ENCODE measurements at regions not wholly inside any gene's neighbourhood (a gene's known extent, or its start where the extent isn't known, plus 50 kb on each side); places are given as distances from the start of the nearest gene placed in this dataset.

GRCh38 chr10:124229201-124229988 is 136.0 kb upstream of the CHST15 start:
- no peaks in the 10 kb centered on the region for H3K27me3 ChIP-seq
- H3K36me3 ChIP-seq: no peaks in the 10 kb centered on the region
- no peak overlapping the region for H3K4me3 ChIP-seq
- DNase-seq: no peak
- H3K9me3 ChIP-seq: no peaks in the 10 kb centered on the region
- no peak for TF ChIP-seq POLR2A (IDR thresholded peaks at IDR 0.05)
- TF ChIP-seq, protein P1, sequence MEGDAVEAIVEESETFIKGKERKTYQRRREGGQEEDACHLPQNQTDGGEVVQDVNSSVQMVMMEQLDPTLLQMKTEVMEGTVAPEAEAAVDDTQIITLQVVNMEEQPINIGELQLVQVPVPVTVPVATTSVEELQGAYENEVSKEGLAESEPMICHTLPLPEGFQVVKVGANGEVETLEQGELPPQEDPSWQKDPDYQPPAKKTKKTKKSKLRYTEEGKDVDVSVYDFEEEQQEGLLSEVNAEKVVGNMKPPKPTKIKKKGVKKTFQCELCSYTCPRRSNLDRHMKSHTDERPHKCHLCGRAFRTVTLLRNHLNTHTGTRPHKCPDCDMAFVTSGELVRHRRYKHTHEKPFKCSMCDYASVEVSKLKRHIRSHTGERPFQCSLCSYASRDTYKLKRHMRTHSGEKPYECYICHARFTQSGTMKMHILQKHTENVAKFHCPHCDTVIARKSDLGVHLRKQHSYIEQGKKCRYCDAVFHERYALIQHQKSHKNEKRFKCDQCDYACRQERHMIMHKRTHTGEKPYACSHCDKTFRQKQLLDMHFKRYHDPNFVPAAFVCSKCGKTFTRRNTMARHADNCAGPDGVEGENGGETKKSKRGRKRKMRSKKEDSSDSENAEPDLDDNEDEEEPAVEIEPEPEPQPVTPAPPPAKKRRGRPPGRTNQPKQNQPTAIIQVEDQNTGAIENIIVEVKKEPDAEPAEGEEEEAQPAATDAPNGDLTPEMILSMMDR (IDR thresholded peaks at IDR 0.05): no peak
- H3K27ac ChIP-seq: no peak overlapping the region
- H3K4me1 ChIP-seq: no peaks in the 10 kb centered on the region

GRCh38 chr10:124228471-124228870 is 135.1 kb upstream of the CHST15 start:
- DNase-seq: no peak
- no peaks in the 10 kb centered on the region for H3K36me3 ChIP-seq
- H3K27me3 ChIP-seq: no peaks in the 10 kb centered on the region
- no peak overlapping the region for H3K27ac ChIP-seq
- H3K9me3 ChIP-seq: no peaks in the 10 kb centered on the region
- no peak for TF ChIP-seq POLR2A (IDR thresholded peaks at IDR 0.05)
- TF ChIP-seq, protein P1 (IDR thresholded peaks at IDR 0.05): no peak
- no peak overlapping the region for H3K4me3 ChIP-seq
- H3K4me1 ChIP-seq: no peaks in the 10 kb centered on the region

GRCh38 chr10:124227988-124228387 is 134.6 kb upstream of the CHST15 start:
- H3K4me3 ChIP-seq: no peak overlapping the region
- H3K4me1 ChIP-seq: no peaks in the 10 kb centered on the region
- no peak for TF ChIP-seq POLR2A (IDR thresholded peaks at IDR 0.05)
- TF ChIP-seq, protein P1 (IDR thresholded peaks at IDR 0.05): no peak
- H3K36me3 ChIP-seq: no peaks in the 10 kb centered on the region
- no peak for DNase-seq
- no peaks in the 10 kb centered on the region for H3K9me3 ChIP-seq
- H3K27ac ChIP-seq: no peak overlapping the region
- H3K27me3 ChIP-seq: no peaks in the 10 kb centered on the region

GRCh38 chr10:124227055-124227975 is 133.9 kb upstream of the CHST15 start:
- no peaks in the 10 kb centered on the region for H3K27me3 ChIP-seq
- DNase-seq: no peak
- TF ChIP-seq POLR2A (IDR thresholded peaks at IDR 0.05): no peak
- TF ChIP-seq, protein P1 (IDR thresholded peaks at IDR 0.05): no peak
- no peak overlapping the region for H3K27ac ChIP-seq
- no peaks in the 10 kb centered on the region for H3K36me3 ChIP-seq
- no peaks in the 10 kb centered on the region for H3K9me3 ChIP-seq
- H3K4me3 ChIP-seq: no peak overlapping the region
- peaks cover 0 to 4% (median 0%) of the 10 kb centered on the region in 4 donors for H3K4me1 ChIP-seq

DNA sequence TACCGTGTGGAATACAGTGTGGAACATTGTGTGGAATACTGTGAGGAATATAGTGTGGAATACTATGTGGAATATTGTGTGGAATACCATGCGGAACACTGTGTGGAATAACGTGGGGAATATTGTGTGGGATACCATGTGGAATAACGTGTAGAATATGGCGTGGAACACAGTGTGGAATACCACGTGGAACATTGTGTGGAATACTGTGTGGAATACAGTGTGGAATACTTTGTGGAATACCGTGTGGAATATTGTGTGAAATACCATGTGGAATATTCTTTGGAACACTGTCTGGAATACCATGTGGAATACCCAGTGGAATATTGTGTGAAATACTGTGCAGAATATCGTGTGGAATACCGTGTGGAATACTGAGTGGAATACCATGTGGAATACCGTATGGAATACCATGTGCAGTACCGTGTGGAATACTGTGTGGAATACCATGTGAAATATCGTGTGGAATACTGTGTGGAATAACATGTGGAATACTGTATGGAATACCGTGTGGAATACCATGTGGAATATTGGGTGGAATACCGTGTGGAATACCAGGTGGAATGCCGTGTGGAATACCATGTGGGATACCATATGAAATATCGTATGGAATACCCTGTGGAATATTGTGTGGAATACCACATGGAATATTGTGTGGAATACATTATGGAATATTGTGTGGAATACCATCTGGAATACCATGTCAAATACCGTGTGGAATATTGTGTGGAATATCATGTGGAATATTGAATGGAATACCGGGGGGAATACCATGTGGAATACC is 133.1 kb upstream of the CHST15 start:
- DNase-seq: no peak

More for the DNA sequence above, 133.1 kb upstream of the CHST15 start:
- no peaks in the 10 kb centered on the region for H3K27me3 ChIP-seq
- H3K36me3 ChIP-seq: no peaks in the 10 kb centered on the region
- no peaks in the 10 kb centered on the region for H3K9me3 ChIP-seq
- H3K4me1 ChIP-seq: peaks cover 0 to 10% (median under 1%) of the 10 kb centered on the region in 4 donors
- no peak overlapping the region for H3K4me3 ChIP-seq
- no peak overlapping the region for H3K27ac ChIP-seq
- TF ChIP-seq, protein P1 (IDR thresholded peaks at IDR 0.05): no peak
- TF ChIP-seq POLR2A (IDR thresholded peaks at IDR 0.05): no peak

All from Peyer's patch (tissue), 4 donors.